GM12892 (cell line): ENCODE measurements at regions not wholly inside any gene's neighbourhood (a gene's known extent, or its start where the extent isn't known, plus 50 kb on each side); places are given as distances from the start of the nearest gene placed in this dataset.

Experiments
- DNase-seq: peaks from one replicate; pipeline ENCODE4 v3.0.0; 2011; ENCODE audit not compliant: insufficient read length
- FAIRE-seq: peaks from 2 replicates; lab custom pipeline; 2011; peaks lifted over from hg19 to GRCh38; lab: Jason Lieb, UNC
- POLR2A ChIP-seq: IDR thresholded peaks from 2 replicates; pipeline ENCODE4 v1.6.1; 2011; ENCODE audit warnings: low read depth, low read length, control low read depth
- POLR2AphosphoS5 ChIP-seq: IDR thresholded peaks from 2 replicates; pipeline ENCODE4 v1.6.1; 2011; ENCODE audit warnings: low read depth, low read length, control low read depth
- TAF1 ChIP-seq: IDR thresholded peaks from 2 replicates; pipeline ENCODE4 v1.6.1; 2011; ENCODE audit warnings: low read depth, mild to moderate bottlenecking, control low read depth, low read length, borderline replicate concordance

GRCh38 chr4:141389649-141390048, 169.0 kb downstream of the ZNF330 start:
- TF ChIP-seq POLR2AphosphoS5 (no peak), POLR2A (no peak), TAF1 (no peak)
- DNase-seq (no peak), FAIRE-seq (no peak)

- FAIRE-seq (peak; percentile 61), DNase-seq (no peak)
- TF ChIP-seq POLR2A (no peak), POLR2AphosphoS5 (no peak), TAF1 (no peak)
These were observed 169.9 kb downstream of the ZNF330 start for GRCh38 chr4:141390571-141390970.

GRCh38 chr4:141391293-141391692, 170.6 kb downstream of the ZNF330 start:
- FAIRE-seq = peak; percentile 83
- DNase-seq = no peak
- TF ChIP-seq POLR2AphosphoS5 (no peak), TAF1 (no peak), POLR2A (no peak)

GRCh38 chr4:141391771-141392170, 171.1 kb downstream of the ZNF330 start:
- TF ChIP-seq POLR2AphosphoS5 = no peak
- no peak for TF ChIP-seq POLR2A
- TF ChIP-seq TAF1 = no peak
- FAIRE-seq (no peak), DNase-seq (no peak)

- DNase-seq = no peak
- TF ChIP-seq POLR2A (no peak), TAF1 (no peak), POLR2AphosphoS5 (no peak)
- no peak for FAIRE-seq
These were observed 174.6 kb downstream of the ZNF330 start for GRCh38 chr4:141395246-141395830.

- DNase-seq = no peak
- no peak for FAIRE-seq
- TF ChIP-seq POLR2A = no peak
- no peak for TF ChIP-seq TAF1
- no peak for TF ChIP-seq POLR2AphosphoS5
These were observed 175.2 kb downstream of the ZNF330 start for GRCh38 chr4:141395919-141396318.

- DNase-seq = no peak
- FAIRE-seq = no peak
- TF ChIP-seq POLR2AphosphoS5 = no peak
- TF ChIP-seq POLR2A = no peak
- TF ChIP-seq TAF1 = no peak
These were observed 182.0 kb downstream of the ZNF330 start for GRCh38 chr4:141402712-141403111.

- TF ChIP-seq POLR2A (no peak), POLR2AphosphoS5 (no peak), TAF1 (no peak)
- DNase-seq = no peak
- FAIRE-seq = peak; percentile 36
These were observed 183.1 kb downstream of the ZNF330 start for GRCh38 chr4:141403782-141404181.

GRCh38 chr4:141406237-141406636, 185.5 kb downstream of the ZNF330 start:
- DNase-seq (no peak), FAIRE-seq (no peak)
- TF ChIP-seq POLR2AphosphoS5 = no peak
- no peak for TF ChIP-seq TAF1
- no peak for TF ChIP-seq POLR2A

- no peak for DNase-seq
- FAIRE-seq = no peak
- TF ChIP-seq POLR2A (no peak), TAF1 (no peak), POLR2AphosphoS5 (no peak)
These were observed 188.9 kb downstream of the ZNF330 start for GRCh38 chr4:141409556-141409955.

GRCh38 chr4:141410839-141411238, 190.1 kb downstream of the ZNF330 start:
- DNase-seq (no peak), FAIRE-seq (no peak)
- TF ChIP-seq POLR2A (no peak), TAF1 (no peak), POLR2AphosphoS5 (no peak)

- no peak for TF ChIP-seq TAF1
These were observed 191.2 kb downstream of the ZNF330 start for GRCh38 chr4:141411936-141412335.

GRCh38 chr4:141413366-141413765, 192.7 kb downstream of the ZNF330 start:
- FAIRE-seq = no peak
- no peak for TF ChIP-seq POLR2A
- TF ChIP-seq POLR2AphosphoS5 = no peak
- TF ChIP-seq TAF1 = no peak
- no peak for DNase-seq

More at GRCh38 chr4:141411936-141412335, 191.2 kb downstream of the ZNF330 start:
- DNase-seq (no peak), FAIRE-seq (no peak)
